GM21447 (cell line): ENCODE measurements at regions not wholly inside any gene's neighbourhood (a gene's known extent, or its start where the extent isn't known, plus 50 kb on each side); places are given as distances from the start of the nearest gene placed in this dataset.
"Not testable (repeated sequence)": the region's sequence is repeated elsewhere in the genome, so short reads cannot be mapped to it uniquely, and the experiment has no call there.

Source experiments
- ATAC-seq: cut with Tn5 transposase; IDR thresholded peaks from one replicate; pipeline ENCODE4 v1.9.1; 2021; ENCODE audit not compliant: unreplicated experiment

DNA sequence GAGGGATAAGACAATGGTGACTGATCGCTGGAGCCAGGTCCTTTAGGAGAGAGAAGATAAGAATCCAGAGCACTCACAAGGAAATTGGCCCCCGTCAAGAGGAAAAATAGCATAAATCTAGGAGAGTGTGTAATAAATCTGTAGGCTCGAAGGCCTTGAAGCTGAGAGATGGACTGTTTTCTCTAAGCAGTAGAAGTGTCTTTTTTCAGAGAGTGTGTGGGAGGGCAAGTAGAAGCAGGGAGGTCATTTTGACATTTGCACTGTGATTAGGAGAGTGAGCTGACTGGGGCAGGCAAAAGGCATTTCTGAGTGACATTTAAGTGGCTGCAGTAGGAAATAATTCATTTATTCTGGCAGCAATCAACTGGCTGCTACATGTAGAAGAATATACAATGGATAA, 78.0 kb upstream of the DDHD1 start:
- ATAC-seq, result no peak

DNA sequence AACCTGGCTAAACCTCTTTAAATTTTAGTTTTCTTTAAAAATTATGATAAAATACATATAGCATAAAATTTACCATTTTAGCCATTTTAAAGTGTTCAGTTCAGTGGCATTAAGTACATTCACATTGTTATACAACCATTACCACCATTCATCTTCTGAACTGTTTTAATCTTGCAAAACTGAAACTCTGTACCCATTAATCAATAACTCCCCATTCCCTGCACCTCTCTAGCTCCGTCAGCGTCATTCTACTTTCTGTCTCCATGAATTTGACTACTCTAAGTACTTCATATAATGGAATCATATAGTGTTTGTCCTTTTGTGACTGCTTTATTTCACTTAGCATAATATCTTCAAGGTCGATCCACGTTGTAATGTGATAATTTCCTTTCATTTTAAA, 75.8 kb upstream of the DDHD1 start:
- ATAC-seq, result no peak

DNA sequence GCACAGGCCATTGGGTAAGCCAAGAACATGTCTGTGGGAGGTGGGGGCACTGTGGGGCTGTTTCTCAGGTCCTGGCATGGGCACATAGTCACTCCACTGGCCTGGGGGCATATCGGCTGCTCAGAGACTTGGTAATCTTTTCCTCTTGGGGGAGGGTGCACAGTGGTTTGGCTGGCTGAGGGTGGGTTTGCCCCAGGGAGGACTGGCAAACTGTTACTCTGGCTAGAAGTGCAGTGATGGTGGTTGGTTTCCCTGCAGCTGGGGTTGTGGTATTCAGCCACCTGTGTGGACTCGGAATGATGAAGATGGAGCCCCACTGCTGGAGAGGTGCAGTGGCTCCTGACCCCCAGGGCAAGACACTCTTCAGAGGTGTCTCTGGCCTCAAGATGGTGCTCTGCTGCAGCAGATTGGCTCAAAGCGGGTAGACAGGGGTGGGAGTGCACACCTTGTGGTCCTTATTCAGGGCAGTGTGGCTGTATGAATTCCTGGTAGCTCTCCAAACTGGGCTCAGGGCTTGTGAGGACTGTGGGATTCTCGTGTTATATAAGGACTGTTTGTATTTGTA, 74.1 kb upstream of the DDHD1 start:
- ATAC-seq, result no peak

DNA sequence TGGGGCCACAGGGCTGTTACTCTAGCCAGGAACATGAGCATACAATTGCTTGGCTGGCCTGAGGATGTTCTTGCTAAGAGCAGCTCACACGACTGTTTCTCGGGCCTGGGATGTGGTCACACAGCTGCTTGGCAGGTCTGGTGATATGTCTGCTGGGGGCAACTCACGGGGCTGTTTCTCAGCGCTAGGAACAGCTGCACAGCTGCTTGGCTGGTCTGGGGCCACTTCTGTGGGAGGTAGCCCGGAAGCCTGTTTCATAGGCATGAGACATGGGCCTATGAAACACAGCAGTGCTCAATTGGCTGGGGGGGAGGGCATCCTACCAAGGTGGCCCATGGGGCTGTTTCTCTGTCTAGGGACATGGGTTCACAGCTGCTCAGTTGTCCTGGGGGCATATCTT, 73.4 kb upstream of the DDHD1 start:
- no peak for ATAC-seq

DNA sequence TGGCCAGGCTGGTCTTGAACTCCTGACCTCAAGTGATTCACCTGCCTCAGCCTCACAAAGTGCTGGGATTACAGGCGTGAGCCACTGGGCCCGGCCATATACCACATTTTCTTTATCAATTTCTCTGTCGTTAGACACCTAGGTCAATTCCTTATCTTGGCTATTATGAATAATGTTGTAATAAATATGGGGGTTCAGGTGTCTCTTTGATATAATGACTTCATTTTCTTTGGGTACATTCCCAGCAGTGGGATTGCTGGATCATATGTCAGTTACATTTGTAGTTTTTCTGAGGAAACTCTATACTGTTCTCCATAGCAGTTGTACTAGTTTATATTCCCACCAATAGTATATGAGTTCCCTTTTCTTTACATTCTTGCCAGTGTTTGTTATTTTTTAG, 67.8 kb upstream of the DDHD1 start:
- no peak for ATAC-seq

GRCh38 chr14:53218161-53218560, 65.0 kb upstream of the DDHD1 start:
- ATAC-seq, result no peak

- ATAC-seq, result peak; percentile 95
Measured at GRCh38 chr14:53217316-53217994, 64.3 kb upstream of the DDHD1 start.

DNA sequence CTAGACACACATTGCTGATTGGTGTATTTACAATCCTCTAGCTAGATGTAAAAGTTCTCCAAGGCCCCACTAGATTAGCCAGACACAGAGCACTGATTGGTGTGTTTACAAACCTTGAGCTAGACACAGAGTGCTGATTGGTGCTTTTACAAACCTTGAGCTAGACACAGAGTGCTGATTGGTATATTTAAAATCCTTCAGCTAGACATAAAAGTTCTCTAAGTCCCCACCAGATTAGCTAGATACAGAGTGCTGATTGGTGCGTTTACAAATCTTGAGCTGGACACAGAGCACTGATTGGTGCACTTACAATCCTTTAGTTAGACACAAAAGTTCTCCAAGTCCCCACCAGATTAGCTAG, 63.8 kb upstream of the DDHD1 start:
- not testable (repeated sequence) for ATAC-seq

- ATAC-seq, result not testable (repeated sequence)
Measured at GRCh38 chr14:53216478-53216877, 63.4 kb upstream of the DDHD1 start.

DNA sequence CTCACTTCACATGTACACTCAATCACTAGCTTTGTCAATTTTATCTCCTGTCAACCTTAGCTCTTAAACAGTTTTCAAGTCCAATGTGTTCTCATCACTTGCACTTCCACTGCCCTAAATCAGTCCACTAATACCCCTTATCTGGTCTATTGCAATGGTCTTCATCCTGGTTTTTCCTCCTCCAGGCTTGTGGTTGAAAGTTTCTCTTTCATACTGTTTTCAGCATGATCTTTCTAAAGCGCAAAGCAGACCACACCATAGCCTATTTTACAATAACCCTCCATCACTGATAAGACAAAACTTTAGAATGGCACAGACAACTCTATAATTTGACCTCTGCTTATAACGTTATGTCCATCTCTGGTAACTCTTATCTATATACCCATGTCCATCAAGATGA, 62.0 kb upstream of the DDHD1 start:
- ATAC-seq, result no peak

DNA sequence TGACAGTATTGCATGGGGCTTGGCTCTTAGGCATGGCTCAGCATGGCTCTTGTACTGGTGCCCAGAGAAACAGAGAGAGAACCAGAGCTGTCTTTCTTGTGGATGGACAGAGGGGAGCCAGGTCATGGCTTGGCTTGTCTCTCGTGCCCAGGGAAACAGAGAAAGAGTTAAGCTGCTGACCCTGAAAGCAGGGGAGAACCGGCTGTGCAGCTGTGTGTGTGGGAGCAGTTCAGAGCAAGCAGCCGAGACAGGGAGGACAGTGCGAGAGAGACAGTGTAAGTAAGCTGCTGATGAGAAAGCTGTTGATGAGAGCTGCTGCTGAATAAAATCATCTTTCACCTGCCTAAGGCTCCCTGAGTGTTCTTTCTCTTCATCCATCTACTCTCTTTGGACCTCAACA, 61.3 kb upstream of the DDHD1 start:
- ATAC-seq, result no peak

- ATAC-seq, result no peak
Measured at GRCh38 chr14:53213761-53214160, 60.6 kb upstream of the DDHD1 start.

DNA sequence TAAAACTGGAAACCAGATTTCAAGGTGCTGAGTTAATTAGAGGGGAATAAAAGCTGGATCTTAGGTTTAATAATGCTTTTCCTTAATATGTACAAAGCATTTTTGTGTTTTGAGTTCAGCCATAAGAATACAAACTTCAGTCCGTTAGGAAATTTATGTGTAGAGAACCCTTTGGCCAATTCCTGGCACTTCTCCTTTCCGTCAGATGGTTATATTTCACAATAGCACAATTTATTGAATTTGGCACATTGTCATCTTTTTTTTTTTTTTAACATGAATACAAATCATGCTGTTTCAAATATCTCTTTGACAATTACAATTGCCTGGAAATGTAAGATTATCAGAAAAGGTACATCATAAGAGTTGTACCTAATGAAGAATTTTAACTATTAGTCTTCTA, 56.2 kb upstream of the DDHD1 start:
- ATAC-seq, result no peak
